Prostate gland (tissue), 2 donors: ENCODE measurements at regions not wholly inside any gene's neighbourhood (a gene's known extent, or its start where the extent isn't known, plus 50 kb on each side); places are given as distances from the start of the nearest gene placed in this dataset.

Experiments used
- CTCF ChIP-seq, 4 experiments: fragments of 200-600 bp in 2 of 4; fragments of 450-650 bp in 2 of 4; sonication (generic) in 2 of 4; IDR thresholded peaks; 1 replicate in 3 of 4; 2 replicates in 1 of 4; pipeline ENCODE4 v1.5.1; 2016 to 2019; ENCODE audit warnings: antibody characterized with exemption in 4 of 4, mild to moderate bottlenecking in 2 of 4, moderate library complexity in 2 of 4
- POLR2AphosphoS5 ChIP-seq: sonication (generic); formaldehyde crosslinking; IDR thresholded peaks from one replicate; pipeline ENCODE4 v1.6.1; 2017; ENCODE audit warnings: antibody characterized with exemption

DNA sequence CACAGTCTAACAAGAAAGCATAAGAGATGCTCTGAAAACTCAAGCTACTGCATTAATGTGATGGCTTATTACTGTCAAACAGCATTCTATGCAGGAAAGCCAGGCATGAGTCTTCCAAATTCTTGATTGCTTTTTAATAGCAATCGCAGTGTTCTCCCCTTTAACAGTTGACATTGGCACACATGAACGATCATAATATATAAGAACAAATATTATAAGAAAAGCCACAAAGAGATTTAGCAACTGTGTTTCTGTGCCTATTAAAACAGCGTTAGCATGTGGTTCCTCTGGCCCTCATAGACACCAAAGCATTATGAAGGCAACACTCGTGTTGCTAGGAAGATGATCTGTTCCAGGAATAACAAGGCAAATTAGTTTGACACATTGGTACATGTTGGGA lies 245.0 kb downstream of the ACKR3 start:
- no peak for TF ChIP-seq CTCF (IDR thresholded peaks at IDR 0.05)
- TF ChIP-seq POLR2AphosphoS5, result peak; percentile 61
